PFSK-1 (cell line): ENCODE measurements at regions not wholly inside any gene's neighbourhood (a gene's known extent, or its start where the extent isn't known, plus 50 kb on each side); places are given as distances from the start of the nearest gene placed in this dataset.

Experiments
- FOXP2 ChIP-seq: optimal IDR thresholded peaks from 2 replicates; pipeline ENCODE3; 2011; ENCODE audit warnings: borderline replicate concordance, control low read depth, inconsistent platforms; ENCODE audit not compliant: insufficient read depth; ENCODE audit errors: extremely low read length, extremely low read depth
- POLR2AphosphoS5 ChIP-seq: IDR thresholded peaks from 2 replicates; pipeline ENCODE4 v1.6.1; 2012; ENCODE audit warnings: low read depth, mild to moderate bottlenecking, control low read depth, low read length, moderate library complexity
- SIN3A ChIP-seq: IDR thresholded peaks from 2 replicates; pipeline ENCODE4 v1.6.1; 2012; ENCODE audit warnings: mild to moderate bottlenecking, low read length, moderate library complexity, borderline replicate concordance; ENCODE audit not compliant: insufficient read depth
- TAF1 ChIP-seq: IDR thresholded peaks from 2 replicates; pipeline ENCODE4 v1.6.1; 2012; ENCODE audit warnings: low read length, control low read depth, borderline replicate concordance; ENCODE audit not compliant: insufficient read depth
- TF ChIP-seq, protein P1 (sequence below), 2 experiments: IDR thresholded peaks; 2 replicates each; pipeline versions ENCODE4 v1.6.1 to v1.8.0; 2011 to 2012; ENCODE audit warnings: low read depth in 2 of 2, low read length in 2 of 2, control low read depth in 1 of 2, inconsistent platforms in 1 of 2, mild to moderate bottlenecking in 1 of 2, moderate library complexity in 1 of 2; ENCODE audit not compliant: insufficient read depth in 1 of 2

- TF ChIP-seq TAF1, result no peak
- TF ChIP-seq SIN3A, result no peak
- no peak for TF ChIP-seq FOXP2
- TF ChIP-seq POLR2AphosphoS5, result no peak
- TF ChIP-seq, protein P1, sequence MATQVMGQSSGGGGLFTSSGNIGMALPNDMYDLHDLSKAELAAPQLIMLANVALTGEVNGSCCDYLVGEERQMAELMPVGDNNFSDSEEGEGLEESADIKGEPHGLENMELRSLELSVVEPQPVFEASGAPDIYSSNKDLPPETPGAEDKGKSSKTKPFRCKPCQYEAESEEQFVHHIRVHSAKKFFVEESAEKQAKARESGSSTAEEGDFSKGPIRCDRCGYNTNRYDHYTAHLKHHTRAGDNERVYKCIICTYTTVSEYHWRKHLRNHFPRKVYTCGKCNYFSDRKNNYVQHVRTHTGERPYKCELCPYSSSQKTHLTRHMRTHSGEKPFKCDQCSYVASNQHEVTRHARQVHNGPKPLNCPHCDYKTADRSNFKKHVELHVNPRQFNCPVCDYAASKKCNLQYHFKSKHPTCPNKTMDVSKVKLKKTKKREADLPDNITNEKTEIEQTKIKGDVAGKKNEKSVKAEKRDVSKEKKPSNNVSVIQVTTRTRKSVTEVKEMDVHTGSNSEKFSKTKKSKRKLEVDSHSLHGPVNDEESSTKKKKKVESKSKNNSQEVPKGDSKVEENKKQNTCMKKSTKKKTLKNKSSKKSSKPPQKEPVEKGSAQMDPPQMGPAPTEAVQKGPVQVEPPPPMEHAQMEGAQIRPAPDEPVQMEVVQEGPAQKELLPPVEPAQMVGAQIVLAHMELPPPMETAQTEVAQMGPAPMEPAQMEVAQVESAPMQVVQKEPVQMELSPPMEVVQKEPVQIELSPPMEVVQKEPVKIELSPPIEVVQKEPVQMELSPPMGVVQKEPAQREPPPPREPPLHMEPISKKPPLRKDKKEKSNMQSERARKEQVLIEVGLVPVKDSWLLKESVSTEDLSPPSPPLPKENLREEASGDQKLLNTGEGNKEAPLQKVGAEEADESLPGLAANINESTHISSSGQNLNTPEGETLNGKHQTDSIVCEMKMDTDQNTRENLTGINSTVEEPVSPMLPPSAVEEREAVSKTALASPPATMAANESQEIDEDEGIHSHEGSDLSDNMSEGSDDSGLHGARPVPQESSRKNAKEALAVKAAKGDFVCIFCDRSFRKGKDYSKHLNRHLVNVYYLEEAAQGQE (IDR thresholded peaks at IDR 0.05; ENCODE audit: insufficient read depth in 1 of 2, low read depth in 2 of 2, low read length in 2 of 2), result no peak
These were observed 220.9 kb upstream of the MYLIP start for GRCh38 chr6:15907914-15908518.

GRCh38 chr6:15906420-15907016 is 222.4 kb upstream of the MYLIP start:
- TF ChIP-seq FOXP2 (no peak), SIN3A (no peak), TAF1 (no peak), POLR2AphosphoS5 (no peak)
- TF ChIP-seq, protein P1 (IDR thresholded peaks at IDR 0.05; ENCODE audit: insufficient read depth in 1 of 2, low read depth in 2 of 2, low read length in 2 of 2), result no peak

DNA sequence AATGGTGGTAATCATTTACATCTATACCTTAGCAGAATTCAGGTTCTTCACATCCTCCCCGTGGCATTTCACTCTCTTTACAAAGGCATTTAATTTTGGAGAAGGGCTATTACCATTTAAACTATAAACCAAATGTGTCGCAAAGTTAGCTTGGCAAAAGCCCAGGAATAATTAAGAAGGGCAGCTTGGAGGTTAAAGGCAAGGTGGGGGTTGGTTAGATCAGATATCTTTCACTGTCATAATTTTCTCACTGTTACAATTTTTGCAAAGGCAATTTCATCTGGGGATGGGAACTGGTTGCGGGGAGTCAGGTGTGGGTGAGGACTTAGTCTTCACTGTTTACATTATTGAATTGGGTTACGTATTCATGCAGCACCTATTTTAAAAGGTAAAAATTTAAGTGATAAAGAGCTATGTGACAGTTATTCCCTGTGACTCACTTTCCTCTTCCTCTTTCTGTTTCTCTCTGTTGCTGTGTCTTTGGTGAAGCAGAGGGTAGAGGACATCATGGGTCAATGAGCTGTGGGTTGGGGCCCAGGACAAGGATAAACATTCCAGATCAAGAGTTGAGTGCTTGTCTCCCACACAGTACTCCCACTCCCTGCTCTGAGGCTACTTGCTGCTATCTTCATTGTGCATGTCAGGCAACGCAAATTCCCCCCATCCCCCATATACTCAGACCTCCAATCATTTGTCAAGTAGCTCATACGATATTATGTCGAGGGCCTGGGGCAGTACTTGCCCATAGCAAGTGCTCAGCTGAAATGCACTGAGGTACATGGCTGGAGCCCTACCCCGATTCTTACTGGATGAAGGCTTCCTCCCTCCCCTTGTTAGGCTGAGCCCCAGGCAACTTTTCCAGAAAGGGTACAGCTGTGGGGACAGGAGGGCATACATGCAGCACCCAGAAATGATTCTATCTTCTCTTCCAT is 223.1 kb upstream of the MYLIP start:
- TF ChIP-seq FOXP2, result peak; percentile 14
- TF ChIP-seq, protein P1 (IDR thresholded peaks at IDR 0.05; ENCODE audit: insufficient read depth in 1 of 2, low read depth in 2 of 2, low read length in 2 of 2), result no peak

DNA sequence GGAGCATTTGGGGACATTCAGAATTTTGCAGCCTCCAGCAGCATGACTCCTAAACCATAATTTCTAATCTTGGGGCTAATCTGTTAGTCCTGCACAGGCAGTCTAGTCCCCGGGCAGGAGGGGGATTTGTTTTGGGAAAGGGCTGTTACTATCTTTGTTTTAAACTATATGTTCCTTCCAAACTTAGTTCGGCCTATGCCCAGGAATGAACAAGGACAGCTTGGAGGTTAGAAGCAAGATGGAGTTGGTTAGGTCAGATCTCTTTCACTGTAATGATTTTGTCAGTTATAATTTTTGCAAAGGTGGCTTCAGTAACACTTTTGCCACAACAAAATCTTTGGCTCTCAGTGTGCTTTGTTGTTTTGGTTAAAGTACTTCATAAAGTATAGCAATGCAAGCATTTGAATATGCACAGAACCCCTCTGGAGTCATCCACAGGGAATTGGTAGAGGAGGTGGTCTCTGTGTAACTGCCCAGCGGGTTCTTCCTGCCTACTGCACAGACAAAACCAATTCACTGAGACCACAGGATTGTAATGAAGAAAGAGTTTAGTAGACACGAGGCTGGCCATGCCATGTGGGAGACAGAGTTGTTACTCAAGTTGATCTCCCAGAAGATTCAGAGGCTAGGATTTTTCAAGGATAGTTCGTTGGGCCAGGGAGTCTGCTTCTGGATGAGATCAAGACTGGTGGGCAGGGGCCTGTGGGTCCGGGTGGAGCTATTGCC is 224.1 kb upstream of the MYLIP start:
- TF ChIP-seq POLR2AphosphoS5, result no peak

DNA sequence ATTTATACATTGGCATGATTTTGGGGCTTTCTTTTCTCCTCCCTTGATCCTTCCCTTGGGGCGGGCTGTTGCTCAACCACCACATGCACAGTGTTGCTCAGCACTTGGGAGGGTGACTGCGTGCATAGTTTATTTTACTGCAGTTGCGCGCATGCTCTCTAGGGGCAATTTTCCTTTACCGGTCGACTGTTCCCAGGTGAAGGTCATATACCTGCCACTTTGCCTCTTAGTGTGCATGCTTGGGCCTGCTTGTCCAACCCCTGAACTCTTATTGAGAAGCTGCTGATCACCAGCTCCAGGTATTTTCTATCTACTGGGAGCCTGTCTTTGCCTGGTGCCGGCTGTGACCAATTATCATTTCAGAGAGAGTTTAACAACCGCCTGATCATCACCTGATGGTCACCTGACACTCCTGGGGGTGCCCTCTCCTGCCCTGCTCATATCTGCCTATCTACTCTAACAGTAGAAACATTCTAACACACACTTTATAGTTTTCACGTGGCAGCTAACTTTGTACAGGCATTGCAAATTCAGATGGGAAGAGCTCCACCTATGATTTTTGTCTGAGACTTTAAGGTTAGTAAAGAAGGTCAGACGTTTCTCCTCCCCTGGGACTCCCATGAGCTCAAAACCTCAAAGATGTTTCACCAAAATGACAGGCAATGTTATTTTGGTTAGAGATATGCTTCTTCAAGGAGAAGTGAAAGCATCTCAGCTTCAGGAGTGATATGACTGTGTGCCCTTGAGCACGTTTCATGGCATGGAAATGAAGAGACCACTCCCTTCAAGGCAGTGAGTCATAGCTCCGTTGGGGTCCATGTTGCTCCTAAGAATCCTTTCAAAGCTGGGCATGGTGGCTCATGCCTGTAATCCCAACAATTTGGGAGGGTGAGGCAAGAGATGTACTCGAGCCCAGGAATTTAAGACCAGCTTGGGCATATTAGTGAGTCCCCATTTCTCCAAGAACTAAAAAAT is 227.5 kb upstream of the MYLIP start:
- TF ChIP-seq, protein P1 (IDR thresholded peaks at IDR 0.05; ENCODE audit: insufficient read depth in 1 of 2, low read depth in 2 of 2, low read length in 2 of 2), result no peak
- no peak for TF ChIP-seq TAF1
- no peak for TF ChIP-seq POLR2AphosphoS5
- TF ChIP-seq SIN3A, result no peak
- no peak for TF ChIP-seq FOXP2
